ENCODE measurements at regions not wholly inside any gene's neighbourhood (a gene's known extent, or its start where the extent isn't known, plus 50 kb on each side); places are given as distances from the start of the nearest gene placed in this dataset.

DNA sequence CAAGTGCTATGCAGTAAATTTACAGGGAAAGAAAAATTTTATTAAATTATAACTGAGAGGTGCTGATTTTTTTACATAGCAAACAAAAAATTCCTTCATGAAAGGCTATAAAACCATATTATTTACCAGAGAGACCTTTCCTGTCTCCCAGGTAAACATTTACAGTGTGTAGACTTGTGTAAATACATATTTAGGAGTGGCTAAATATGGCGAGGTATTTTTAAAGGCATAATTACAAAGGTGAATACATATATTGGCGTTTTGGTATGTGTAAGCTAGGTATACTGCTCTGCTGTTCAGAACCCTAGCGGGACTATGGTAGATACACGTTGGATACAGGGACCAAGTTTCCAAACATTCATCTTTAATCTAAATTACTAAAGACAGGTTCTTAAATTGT, 170.6 kb upstream of the MEF2C start:
- TF ChIP-seq YY1 (IDR thresholded peaks at IDR 0.05; ENCODE audit: insufficient read depth, insufficient read length): no peak
- TF ChIP-seq ZNF274 (IDR thresholded peaks at IDR 0.05; ENCODE audit: low read depth, low read length): no peak

Measured in NT2/D1 (cell line).